ENCODE measurements at regions not wholly inside any gene's neighbourhood (a gene's known extent, or its start where the extent isn't known, plus 50 kb on each side); places are given as distances from the start of the nearest gene placed in this dataset.

- intact Hi-C loops (cut with DNase I): loop anchor here (2.0 kb wide), 1 partner anchor 207 kb away; no protein-coding TSS in a partner anchor
- Histone ChIP-seq H3K36me3 (no peaks in the 10 kb centered on the region), H3K27ac (no peak overlapping the region), H3K9ac (ENCODE audit: low read depth in 2 of 2, low read length in 2 of 2) (no peak overlapping the region), H3K4me1 (no peaks in the 10 kb centered on the region), H3K27me3 (no peaks in the 10 kb centered on the region), H3K9me3 (no peaks in the 10 kb centered on the region), H3K4me3 (peak overlapping the region; percentile 27)
- peak; percentile 83 for TF ChIP-seq CTCF (IDR thresholded peaks at IDR 0.05)
- DNase-seq: peak; percentile 67
These were observed 69.6 kb downstream of the TBXT start for GRCh38 chr6:166097914-166098522.

- H3K27ac ChIP-seq: no peak overlapping the region
- no peak overlapping the region for H3K9ac ChIP-seq (ENCODE audit: low read depth in 2 of 2, low read length in 2 of 2)
- no peaks in the 10 kb centered on the region for H3K27me3 ChIP-seq
- no peak overlapping the region for H3K4me3 ChIP-seq
- H3K9me3 ChIP-seq: no peaks in the 10 kb centered on the region
- H3K4me1 ChIP-seq: no peaks in the 10 kb centered on the region
- no peaks in the 10 kb centered on the region for H3K36me3 ChIP-seq
- TF ChIP-seq CTCF (IDR thresholded peaks at IDR 0.05): no peak
- intact Hi-C loops (cut with DNase I): no loop called here
- no peak for DNase-seq
These were observed 79.8 kb downstream of the TBXT start for GRCh38 chr6:166087852-166088251.

GRCh38 chr6:166087246-166087645, 80.4 kb downstream of the TBXT start:
- TF ChIP-seq CTCF (IDR thresholded peaks at IDR 0.05): no peak
- no peak for DNase-seq
- H3K36me3 ChIP-seq: no peaks in the 10 kb centered on the region
- H3K4me3 ChIP-seq: no peak overlapping the region
- no peak overlapping the region for H3K27ac ChIP-seq
- H3K9me3 ChIP-seq: no peaks in the 10 kb centered on the region
- no peak overlapping the region for H3K9ac ChIP-seq (ENCODE audit: low read depth in 2 of 2, low read length in 2 of 2)
- intact Hi-C loops (cut with DNase I): no loop called here
- H3K4me1 ChIP-seq: no peaks in the 10 kb centered on the region
- no peaks in the 10 kb centered on the region for H3K27me3 ChIP-seq

- Histone ChIP-seq H3K9me3 (no peaks in the 10 kb centered on the region), H3K9ac (ENCODE audit: low read depth in 2 of 2, low read length in 2 of 2) (no peak overlapping the region), H3K27ac (no peak overlapping the region), H3K27me3 (no peaks in the 10 kb centered on the region), H3K4me1 (no peaks in the 10 kb centered on the region), H3K4me3 (no peak overlapping the region), H3K36me3 (no peaks in the 10 kb centered on the region)
- TF ChIP-seq CTCF (IDR thresholded peaks at IDR 0.05): no peak
- DNase-seq: no peak
- intact Hi-C loops (cut with DNase I): no loop called here
These were observed 82.2 kb downstream of the TBXT start for GRCh38 chr6:166085500-166085899.

GRCh38 chr6:166084951-166085350, 82.7 kb downstream of the TBXT start:
- Histone ChIP-seq H3K27ac (no peak overlapping the region), H3K4me3 (no peak overlapping the region), H3K27me3 (no peaks in the 10 kb centered on the region), H3K36me3 (no peaks in the 10 kb centered on the region), H3K4me1 (no peaks in the 10 kb centered on the region), H3K9ac (ENCODE audit: low read depth in 2 of 2, low read length in 2 of 2) (no peak overlapping the region), H3K9me3 (no peaks in the 10 kb centered on the region)
- no peak for DNase-seq
- intact Hi-C loops (cut with DNase I): no loop called here
- no peak for TF ChIP-seq CTCF (IDR thresholded peaks at IDR 0.05)

All from colonic mucosa (tissue), 4 donors.